SKM-1 treated with dmso at 0.1 percent for 144 hours (cell line): ENCODE measurements at regions not wholly inside any gene's neighbourhood (a gene's known extent, or its start where the extent isn't known, plus 50 kb on each side); places are given as distances from the start of the nearest gene placed in this dataset.

Experiments used
- DNase-seq: peaks from one replicate; lab custom pipeline; 2025; ENCODE audit not compliant: unreplicated experiment; lab: John Stamatoyannopoulos, UW

DNA sequence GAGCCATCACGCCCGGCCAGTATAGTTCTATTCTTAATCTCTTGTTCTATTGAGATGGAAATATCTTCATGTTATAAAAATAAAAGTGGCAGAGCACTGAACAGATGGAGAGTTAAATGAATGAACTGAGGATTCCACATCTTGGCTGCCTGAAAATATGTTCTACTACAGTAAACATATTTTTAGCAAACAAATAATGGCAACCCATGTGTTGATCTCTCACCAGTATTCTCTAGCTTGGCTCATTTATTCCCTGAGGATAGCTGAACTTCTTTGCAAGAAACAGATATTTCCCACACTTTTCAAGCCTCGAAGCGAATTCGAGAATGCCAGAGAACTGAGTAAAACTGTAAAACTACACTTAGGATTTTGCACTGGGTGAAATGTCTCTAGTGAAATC is 58.9 kb downstream of the DIRAS3 start:
- no peak for DNase-seq

GRCh38 chr1:67988066-67988465 is 62.4 kb downstream of the DIRAS3 start:
- DNase-seq: no peak

DNA sequence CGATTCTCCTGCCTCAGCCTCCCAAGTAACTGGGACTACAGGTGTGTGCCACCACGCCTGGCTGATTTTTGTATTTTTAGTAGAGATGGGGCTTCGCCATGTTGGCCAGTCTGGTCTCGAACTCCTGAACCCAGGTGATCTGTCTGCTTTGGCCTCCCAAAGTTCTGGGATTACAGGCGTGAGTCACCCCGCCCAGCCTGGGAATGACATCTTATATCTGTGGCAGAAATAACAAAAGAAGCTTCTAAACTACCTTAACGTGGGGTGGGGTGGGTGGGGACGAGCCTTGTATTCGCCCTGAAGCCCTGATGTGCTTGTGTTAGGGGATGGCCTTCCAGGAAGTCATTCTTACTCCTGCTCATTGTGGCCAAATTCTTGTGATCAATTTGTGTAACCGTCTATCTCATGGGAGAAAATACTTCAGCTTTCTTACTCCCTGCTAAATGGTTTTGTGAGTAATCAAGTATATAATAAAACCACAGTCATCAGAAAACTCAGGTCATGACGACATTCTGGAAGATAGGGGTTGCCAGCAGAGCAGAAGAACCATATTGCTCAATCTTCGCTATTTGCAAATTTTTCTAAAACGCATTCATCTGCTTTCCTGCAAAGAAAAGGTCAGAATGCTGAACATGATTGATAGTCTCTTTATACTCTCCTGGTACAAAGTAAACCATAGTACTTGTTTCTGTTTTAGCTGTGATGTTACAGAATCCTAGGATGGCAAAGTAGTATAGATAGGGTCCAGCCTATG is 63.2 kb downstream of the DIRAS3 start:
- DNase-seq: no peak

DNA sequence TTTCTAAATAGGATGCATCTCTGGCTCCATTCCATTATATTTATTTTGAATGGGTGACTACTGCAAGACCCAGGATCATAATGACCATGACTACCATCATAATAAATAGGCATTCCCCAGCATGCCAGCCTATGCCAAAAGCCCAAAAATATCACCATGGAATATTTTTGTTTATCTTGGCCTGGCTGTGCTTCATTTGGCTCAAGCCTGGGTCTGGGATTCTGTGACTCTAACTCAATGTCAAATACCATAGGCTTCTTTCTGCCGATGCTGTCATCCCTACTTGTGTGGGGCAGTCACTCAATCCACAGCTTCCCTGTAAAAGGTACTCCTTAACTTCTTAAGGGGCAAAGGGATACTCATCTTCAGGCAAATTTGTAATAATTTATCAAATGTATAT is 66.6 kb downstream of the DIRAS3 start:
- DNase-seq: no peak

GRCh38 chr1:67980028-67980427 is 70.4 kb downstream of the DIRAS3 start:
- no peak for DNase-seq

DNA sequence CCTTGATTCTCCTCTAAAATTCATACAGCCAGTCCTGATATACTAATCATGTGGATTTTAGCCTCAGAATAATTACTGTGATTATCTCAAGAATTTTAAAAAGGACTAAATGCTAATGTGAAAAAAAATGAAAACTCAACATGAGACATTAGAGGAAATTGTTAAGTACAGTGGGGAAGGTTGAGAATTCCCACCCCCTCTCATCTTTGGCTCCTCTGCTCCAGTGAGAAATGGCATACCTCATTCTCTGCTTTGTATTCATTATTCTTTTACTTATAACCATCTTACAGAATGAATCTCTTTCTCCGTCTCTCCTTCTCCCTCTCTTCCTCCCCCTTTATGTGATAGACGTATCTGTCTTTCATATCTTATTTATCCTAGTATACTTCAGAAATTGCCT is 70.9 kb downstream of the DIRAS3 start:
- DNase-seq: no peak

- DNase-seq: no peak
Measured at GRCh38 chr1:67978890-67979516, 71.4 kb downstream of the DIRAS3 start.

DNA sequence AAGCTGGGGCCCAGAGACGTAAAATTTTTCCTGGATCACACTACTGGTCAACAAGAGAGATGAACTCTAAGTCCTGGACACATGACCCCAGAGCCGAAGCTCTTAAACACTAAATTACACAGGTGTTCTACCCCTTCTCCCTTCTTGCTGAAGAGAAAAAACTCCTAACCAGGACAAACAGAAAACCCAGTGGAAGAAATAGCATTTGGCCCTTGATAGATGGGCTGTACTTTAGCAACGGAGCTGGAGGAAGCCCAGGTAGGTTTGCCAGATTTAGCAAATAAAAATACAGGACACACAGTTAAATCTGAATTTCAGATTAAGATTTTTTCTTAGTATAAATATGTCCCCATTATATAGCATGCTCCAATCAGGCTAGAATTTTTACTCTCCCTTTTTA is 72.7 kb downstream of the DIRAS3 start:
- DNase-seq: peak; percentile 61

- DNase-seq: no peak
Measured at GRCh38 chr1:67973051-67973450, 77.4 kb downstream of the DIRAS3 start.

DNA sequence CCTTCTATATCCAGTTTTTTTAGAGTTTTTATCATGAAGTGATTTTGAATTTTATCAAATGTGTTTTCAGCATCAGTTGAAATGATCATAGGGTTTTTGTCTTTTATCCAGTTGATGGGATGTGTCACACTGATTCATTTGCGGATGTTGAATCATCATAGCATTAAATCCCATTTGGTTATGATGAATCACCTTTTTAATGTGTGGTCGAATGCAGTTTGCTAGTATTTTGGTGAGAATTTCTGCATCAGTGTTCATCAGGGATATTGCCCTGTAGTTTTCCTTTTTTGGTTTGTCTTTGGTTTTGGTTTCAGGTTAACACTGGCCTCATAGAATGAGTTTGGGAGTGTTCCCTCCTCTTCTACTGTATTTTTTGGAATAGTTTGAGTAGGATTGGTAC is 80.3 kb downstream of the DIRAS3 start:
- DNase-seq: no peak

GRCh38 chr1:67969446-67969845 is 81.0 kb downstream of the DIRAS3 start:
- no peak for DNase-seq

- DNase-seq: no peak
Measured at GRCh38 chr1:67966666-67967009, 83.8 kb downstream of the DIRAS3 start.

- DNase-seq: no peak
Measured at GRCh38 chr1:67965995-67966665, 84.3 kb downstream of the DIRAS3 start.

DNA sequence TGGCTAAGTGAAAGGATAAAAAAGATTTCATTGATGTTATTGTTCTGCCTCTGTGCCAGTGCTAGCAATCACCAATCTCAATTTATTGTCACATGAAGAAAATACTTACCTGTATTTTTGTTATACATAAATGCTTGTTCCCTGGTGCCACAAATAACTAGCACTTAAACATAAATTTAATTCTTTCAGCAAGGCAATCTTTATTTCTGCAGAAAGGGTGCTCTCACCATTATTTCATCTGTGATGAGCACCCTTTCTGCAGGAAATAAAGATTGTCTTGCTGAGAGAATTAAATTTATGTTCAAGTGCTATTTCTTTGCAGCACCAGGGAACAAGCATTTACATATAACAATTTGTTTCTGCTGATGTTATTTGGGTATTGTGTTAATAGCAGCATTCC is 87.2 kb downstream of the DIRAS3 start:
- no peak for DNase-seq

DNA sequence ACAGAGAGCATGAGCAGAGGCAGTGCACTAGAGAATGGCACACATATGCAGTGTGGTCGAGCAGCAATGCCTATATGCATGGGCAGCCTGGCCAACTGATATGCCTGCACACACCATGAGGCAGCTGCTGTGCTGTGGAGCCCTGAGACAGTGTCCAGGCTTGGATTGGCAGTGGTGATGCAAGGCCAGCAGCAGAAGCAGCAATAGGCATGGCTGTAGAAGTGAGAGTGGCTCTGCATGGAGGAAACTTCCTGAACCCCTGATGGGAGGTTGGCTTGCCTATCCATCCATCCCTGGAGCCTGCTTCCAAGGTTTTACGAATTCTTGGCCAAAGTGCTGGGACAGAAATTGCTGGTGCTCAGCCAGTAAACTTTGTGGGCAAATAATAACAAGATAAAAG is 89.7 kb downstream of the DIRAS3 start:
- no peak for DNase-seq

GRCh38 chr1:67958472-67958871 is 92.0 kb downstream of the DIRAS3 start:
- DNase-seq: no peak

- no peak for DNase-seq
Measured at GRCh38 chr1:67957066-67957465, 93.4 kb downstream of the DIRAS3 start.

DNA sequence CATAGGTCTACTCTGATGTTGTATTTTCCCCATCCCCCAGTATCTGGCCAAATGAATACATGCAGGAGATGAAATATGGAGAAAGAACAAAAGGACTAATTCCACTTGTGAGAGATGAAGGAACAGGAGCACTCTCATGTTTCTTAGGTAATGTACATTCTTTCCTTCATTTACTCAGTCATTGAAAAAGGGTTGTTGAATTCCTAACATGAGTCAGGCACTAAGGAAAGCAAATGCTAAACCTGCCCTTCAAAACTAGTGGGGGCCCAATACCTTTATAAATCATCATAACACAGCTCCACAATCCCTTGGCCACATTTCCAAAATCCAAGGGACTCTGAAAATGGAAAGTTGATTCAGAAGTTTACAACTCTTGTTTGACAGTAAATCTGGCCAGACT is 94.3 kb downstream of the DIRAS3 start:
- DNase-seq: no peak

- no peak for DNase-seq
Measured at GRCh38 chr1:67955591-67955990, 94.8 kb downstream of the DIRAS3 start.

DNA sequence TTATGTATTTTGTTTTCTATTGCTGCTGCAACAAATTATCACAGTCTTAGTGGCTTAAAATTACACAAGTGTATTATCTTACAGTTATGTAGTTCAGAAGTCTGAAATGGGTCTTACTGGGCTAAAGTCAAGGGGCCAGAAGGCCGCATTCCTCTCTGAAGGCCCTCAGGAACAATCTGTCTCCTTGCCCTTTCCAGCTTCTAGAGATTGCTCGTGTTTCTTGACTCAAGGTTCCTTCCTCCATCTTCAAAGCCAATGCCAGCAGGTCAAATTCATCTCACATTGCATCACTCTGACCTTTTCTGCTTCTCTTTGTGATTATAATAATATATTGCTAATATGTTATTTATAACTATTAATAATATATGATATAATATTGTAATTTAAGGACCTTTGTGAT is 97.1 kb downstream of the DIRAS3 start:
- DNase-seq: no peak

- DNase-seq: no peak
Measured at GRCh38 chr1:67952071-67952470, 98.4 kb downstream of the DIRAS3 start.

DNA sequence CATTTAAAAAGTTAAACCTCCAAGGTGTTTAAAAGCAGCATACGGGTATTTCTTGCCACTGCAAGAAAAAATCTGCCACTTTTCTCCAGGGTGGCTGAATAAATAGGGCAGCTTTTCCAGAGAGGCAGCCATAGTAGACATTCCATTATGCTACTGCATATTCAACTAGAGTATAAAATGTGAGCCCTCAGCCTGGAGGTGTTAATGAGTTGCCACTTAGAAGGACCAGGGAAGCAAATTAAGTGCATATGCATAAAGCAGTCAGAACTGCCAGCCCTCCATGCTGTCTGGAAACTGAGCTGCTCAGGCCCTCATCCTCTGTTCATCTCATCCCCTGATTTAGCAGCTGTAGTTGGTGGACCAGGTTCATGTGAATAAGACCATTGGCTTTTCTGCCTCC is 99.4 kb downstream of the DIRAS3 start:
- DNase-seq: no peak
